ENCODE measurements at regions not wholly inside any gene's neighbourhood (a gene's known extent, or its start where the extent isn't known, plus 50 kb on each side); places are given as distances from the start of the nearest gene placed in this dataset.

- in situ Hi-C loops (cut with MboI; ENCODE audit: low sequenced_read_pairs, unreplicated experiment), result no loop called here
- no peak for TF ChIP-seq CTCF (IDR thresholded peaks at IDR 0.05; ENCODE audit: borderline replicate concordance, control extremely low read depth, extremely low read depth, insufficient read depth, missing control alignments)
- DNase-seq (ENCODE audit: low spot score), result no peak
Observed at GRCh38 chr18:54769526-54770464, 58.5 kb upstream of the RAB27B start.

GRCh38 chr18:54772056-54772455 is 56.2 kb upstream of the RAB27B start:
- in situ Hi-C loops (cut with MboI; ENCODE audit: low sequenced_read_pairs, unreplicated experiment), result no loop called here
- no peak for TF ChIP-seq CTCF (IDR thresholded peaks at IDR 0.05; ENCODE audit: borderline replicate concordance, control extremely low read depth, extremely low read depth, insufficient read depth, missing control alignments)
- DNase-seq (ENCODE audit: low spot score), result no peak

GRCh38 chr18:54774423-54774822 is 53.9 kb upstream of the RAB27B start:
- in situ Hi-C loops (cut with MboI; ENCODE audit: low sequenced_read_pairs, unreplicated experiment), result no loop called here
- no peak for TF ChIP-seq CTCF (IDR thresholded peaks at IDR 0.05; ENCODE audit: borderline replicate concordance, control extremely low read depth, extremely low read depth, insufficient read depth, missing control alignments)
- no peak for DNase-seq (ENCODE audit: low spot score)

GRCh38 chr18:54774981-54775665 is 53.2 kb upstream of the RAB27B start:
- in situ Hi-C loops (cut with MboI; ENCODE audit: low sequenced_read_pairs, unreplicated experiment), result no loop called here
- TF ChIP-seq CTCF (IDR thresholded peaks at IDR 0.05; ENCODE audit: borderline replicate concordance, control extremely low read depth, extremely low read depth, insufficient read depth, missing control alignments), result no peak
- no peak for DNase-seq (ENCODE audit: low spot score)

- no peak for DNase-seq (ENCODE audit: low spot score)
- TF ChIP-seq CTCF (IDR thresholded peaks at IDR 0.05; ENCODE audit: borderline replicate concordance, control extremely low read depth, extremely low read depth, insufficient read depth, missing control alignments), result no peak
- in situ Hi-C loops (cut with MboI; ENCODE audit: low sequenced_read_pairs, unreplicated experiment), result no loop called here
Observed at GRCh38 chr18:54775686-54776085, 52.6 kb upstream of the RAB27B start.

GRCh38 chr18:54776282-54776977 is 51.8 kb upstream of the RAB27B start:
- no peak for TF ChIP-seq CTCF (IDR thresholded peaks at IDR 0.05; ENCODE audit: borderline replicate concordance, control extremely low read depth, extremely low read depth, insufficient read depth, missing control alignments)
- in situ Hi-C loops (cut with MboI; ENCODE audit: low sequenced_read_pairs, unreplicated experiment), result no loop called here
- DNase-seq (ENCODE audit: low spot score), result no peak
